PC-3 (cell line): ENCODE measurements at regions not wholly inside any gene's neighbourhood (a gene's known extent, or its start where the extent isn't known, plus 50 kb on each side); places are given as distances from the start of the nearest gene placed in this dataset.
A peak's percentile ranks its signal among the peaks of the same experiment; 100 is the strongest.

Source experiments
- ATAC-seq: fragments of 200-7000 bp; cut with Tn5 transposase; 2 replicates; pipeline ENCODE4 v1.9.1; 2020; ENCODE audit warnings: mild to moderate bottlenecking, moderate library complexity
- BruUV-seq: library from RNA; stranded (reverse); fragments of 400-500 nt; replicated peaks from 2 replicates; lab custom pipeline; 2021; lab: Mats Ljungman, UMichigan
- CTCF ChIA-PET: fragments of 300-600 bp; sonication (Branson Sonifier 250); formaldehyde crosslinking; loops from one replicate; lab custom pipeline; 2022; ENCODE audit warnings: antibody characterized with exemption; lab: Charles Lee
- POLR2A ChIA-PET: fragments of 300-600 bp; sonication (Branson Sonifier 250); formaldehyde crosslinking; loops from one replicate; lab custom pipeline; 2022; ENCODE audit warnings: antibody characterized with exemption; ENCODE audit not compliant: unreplicated experiment; lab: Charles Lee
- DNase-seq: peaks from one replicate; pipeline ENCODE4 v3.0.0-alpha.2; 2015
- H2AFZ ChIP-seq: fragments of 300-600 bp; sonication (generic); 2 replicates; pipeline ENCODE4 v1.6.0; 2016; ENCODE audit warnings: antibody characterized with exemption, low read length
- H3F3A ChIP-seq: fragments of 300-600 bp; sonication (generic); one replicate; pipeline ENCODE4 v1.6.0; 2017; ENCODE audit warnings: antibody characterized with exemption, low read length, control low read depth, mild to moderate bottlenecking; ENCODE audit not compliant: unreplicated experiment
- H3K27ac ChIP-seq: fragments of 300-600 bp; sonication (generic); 2 replicates; pipeline ENCODE4 v1.5.1; 2016; ENCODE audit warnings: mild to moderate bottlenecking, low read length
- H3K27me3 ChIP-seq: fragments of 300-600 bp; sonication (generic); 2 replicates; pipeline ENCODE4 v1.6.1; 2016; ENCODE audit warnings: low read length, mixed read lengths
- H3K36me3 ChIP-seq: fragments of 300-600 bp; sonication (generic); 2 replicates; pipeline ENCODE4 v1.6.1; 2016; ENCODE audit warnings: low read depth, mixed run types, low read length, mixed read lengths
- H3K4me1 ChIP-seq: fragments of 300-600 bp; sonication (generic); 2 replicates; pipeline ENCODE4 v1.5.1; 2016; ENCODE audit warnings: low read length; ENCODE audit not compliant: insufficient read depth
- H3K4me2 ChIP-seq: fragments of 300-600 bp; sonication (generic); 2 replicates; pipeline ENCODE4 v1.6.0; 2016; ENCODE audit warnings: low read length
- H3K4me3 ChIP-seq: fragments of 300-600 bp; sonication (generic); 2 replicates; pipeline ENCODE4 v1.5.1; 2016; ENCODE audit warnings: mild to moderate bottlenecking, low read length, mixed read lengths
- H3K79me2 ChIP-seq: fragments of 300-600 bp; sonication (generic); 2 replicates; pipeline ENCODE4 v1.6.1; 2017; ENCODE audit warnings: low read length, mixed read lengths
- H3K9ac ChIP-seq: fragments of 300-600 bp; sonication (generic); 2 replicates; pipeline ENCODE4 v1.6.0; 2016; ENCODE audit warnings: mild to moderate bottlenecking, low read length
- H3K9me2 ChIP-seq: fragments of 300-600 bp; sonication (generic); replicated peaks from 2 replicates; pipeline ENCODE4 v1.6.1; 2016; ENCODE audit warnings: mixed run types, low read length, mixed read lengths
- H3K9me3 ChIP-seq: fragments of 300-600 bp; sonication (generic); 2 replicates; pipeline ENCODE4 v1.6.1; 2016; ENCODE audit warnings: low read length, mixed read lengths
- H4K20me1 ChIP-seq: fragments of 300-600 bp; sonication (generic); 2 replicates; pipeline ENCODE4 v1.6.1; 2016; ENCODE audit warnings: low read length, mixed read lengths
- CTCF ChIP-seq: fragments of 300-600 bp; sonication (generic); conservative IDR thresholded peaks from 2 replicates; pipeline ENCODE4 v1.5.1; 2017; ENCODE audit warnings: antibody characterized with exemption, low read depth, mild to moderate bottlenecking, low read length
- EZH2 ChIP-seq: fragments of 300-600 bp; sonication (generic); IDR thresholded peaks from one replicate; pipeline ENCODE4 v1.6.1; 2017; ENCODE audit warnings: antibody characterized with exemption, mild to moderate bottlenecking, low read length; ENCODE audit not compliant: unreplicated experiment
- EZH2phosphoT487 ChIP-seq: fragments of 300-600 bp; sonication (generic); IDR thresholded peaks from 2 replicates; pipeline ENCODE4 v1.6.1; 2018; ENCODE audit warnings: mild to moderate bottlenecking, antibody characterized with exemption, low read length, borderline replicate concordance
- intact Hi-C: fragments of 100-400 bp; cut with micrococcal nuclease; formaldehyde crosslinking; loops from 2 replicates; pipeline ENCODE4 v1.9.0; 2023

- POLR2A ChIA-PET = interaction anchor here (0.6 kb wide), 1 partner anchor 404 kb away, joined by 8 read pairs; no protein-coding TSS in a partner anchor
- BruUV-seq = no TSS peak
Observed at GRCh38 chrX:10936976-10937375, 174.2 kb upstream of the HCCS start.

GRCh38 chrX:10938365-10938923 is 172.7 kb upstream of the HCCS start:
- no peaks in the 10 kb centered on the region for H3K9me2 ChIP-seq
- no peak for ATAC-seq
- H3K4me3 ChIP-seq = no peak overlapping the region
- no peak overlapping the region for H3K27ac ChIP-seq
- no peak overlapping the region for H3K9ac ChIP-seq
- H3F3A ChIP-seq = no peaks in the 10 kb centered on the region
- ChIA-PET POLR2A (no interaction called here), CTCF (no interaction called here)
- no peak for DNase-seq
- no TSS peak for BruUV-seq
- no peaks in the 10 kb centered on the region for H3K36me3 ChIP-seq
- no peak overlapping the region for H2AFZ ChIP-seq
- no peak for TF ChIP-seq CTCF
- TF ChIP-seq EZH2 = no peak
- TF ChIP-seq EZH2phosphoT487 = no peak
- no peaks in the 10 kb centered on the region for H4K20me1 ChIP-seq
- H3K4me1 ChIP-seq = peaks cover 15% of the 10 kb centered on the region
- H3K27me3 ChIP-seq = no peaks in the 10 kb centered on the region
- intact Hi-C loops = loop anchor here (10.0 kb wide), 1 partner anchor 166 kb away; no protein-coding TSS in a partner anchor
- H3K9me3 ChIP-seq = no peaks in the 10 kb centered on the region
- H3K79me2 ChIP-seq = no peaks in the 10 kb centered on the region
- H3K4me2 ChIP-seq = no peak overlapping the region

More at GRCh38 chrX:10936976-10937375, 174.2 kb upstream of the HCCS start:
- no peak overlapping the region for H3K4me3 ChIP-seq
- TF ChIP-seq EZH2phosphoT487 (no peak), CTCF (no peak), EZH2 (no peak)
- H3K4me2 ChIP-seq = no peak overlapping the region
- CTCF ChIA-PET = no interaction called here
- no peaks in the 10 kb centered on the region for H3K36me3 ChIP-seq
- H2AFZ ChIP-seq = no peak overlapping the region
- H3F3A ChIP-seq = no peaks in the 10 kb centered on the region
- no peak for ATAC-seq
- H3K9me2 ChIP-seq = no peaks in the 10 kb centered on the region
- intact Hi-C loops = loop anchor here (10.0 kb wide), 1 partner anchor 168 kb away; no protein-coding TSS in a partner anchor
- no peaks in the 10 kb centered on the region for H3K9me3 ChIP-seq
- H3K79me2 ChIP-seq = no peaks in the 10 kb centered on the region
- DNase-seq = no peak
- no peak overlapping the region for H3K27ac ChIP-seq
- H4K20me1 ChIP-seq = no peaks in the 10 kb centered on the region
- H3K9ac ChIP-seq = no peak overlapping the region
- H3K27me3 ChIP-seq = no peaks in the 10 kb centered on the region
- peaks cover 26% of the 10 kb centered on the region for H3K4me1 ChIP-seq

DNA sequence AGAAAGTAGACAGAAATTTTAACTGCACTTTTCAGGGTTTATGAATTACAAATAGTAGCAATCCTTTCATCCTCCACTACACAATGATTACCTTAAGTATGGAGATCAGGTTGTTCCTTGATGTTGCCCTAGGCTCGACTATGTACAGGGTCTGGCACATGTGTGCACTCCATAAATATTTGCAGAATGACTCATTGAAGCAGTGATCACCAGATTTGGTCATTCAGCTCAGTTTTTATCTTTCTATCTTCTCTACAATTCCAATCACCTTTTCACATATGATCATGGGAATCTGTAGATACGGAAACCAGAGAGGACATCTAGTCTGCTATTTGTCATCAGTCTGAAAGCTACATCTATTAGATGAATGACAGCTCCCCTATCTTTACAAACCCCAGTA is 171.7 kb upstream of the HCCS start:
- CTCF ChIA-PET = no interaction called here

More for the DNA sequence above, 171.7 kb upstream of the HCCS start:
- Histone ChIP-seq H3F3A (no peaks in the 10 kb centered on the region), H4K20me1 (no peaks in the 10 kb centered on the region), H3K4me2 (peak overlapping the region; percentile 42), H3K9me3 (no peaks in the 10 kb centered on the region), H3K36me3 (no peaks in the 10 kb centered on the region), H3K4me3 (no peak overlapping the region), H3K9ac (no peak overlapping the region), H2AFZ (no peak overlapping the region), H3K4me1 (peaks cover 13% of the 10 kb centered on the region), H3K27ac (no peak overlapping the region), H3K9me2 (no peaks in the 10 kb centered on the region), H3K79me2 (no peaks in the 10 kb centered on the region), H3K27me3 (no peaks in the 10 kb centered on the region)
- TF ChIP-seq CTCF (no peak), EZH2 (no peak), EZH2phosphoT487 (no peak)
- peak; percentile 77 for DNase-seq
- BruUV-seq = no TSS peak
- POLR2A ChIA-PET = no interaction called here
- peak; percentile 93 for ATAC-seq
- intact Hi-C loops = loop anchor here (10.0 kb wide), 1 partner anchor 165 kb away; no protein-coding TSS in a partner anchor
